K562 (cell line): ENCODE measurements at regions not wholly inside any gene's neighbourhood (a gene's known extent, or its start where the extent isn't known, plus 50 kb on each side); places are given as distances from the start of the nearest gene placed in this dataset.

Experiments
- ATAC-seq: fragments of 200-7000 bp; cut with Tn5 transposase; 3 replicates; pipeline ENCODE4 v1.9.1; 2020; ENCODE audit warnings: moderate library complexity
- BruUV-seq: library from RNA; stranded (reverse); fragments of 400-500 nt; replicated peaks from 2 replicates; lab custom pipeline; 2021; lab: Mats Ljungman, UMichigan
- CTCF ChIA-PET: fragments of 300-600 bp; formaldehyde crosslinking; extraction: SDS; loops from one replicate; lab custom pipeline; 2021; ENCODE audit warnings: low intra/inter-chr PET ratio; lab: Yijun Ruan, JAX
- POLR2A ChIA-PET: fragments of 300-600, 350-650 bp; sonication (Branson Sonifier 250); formaldehyde crosslinking; extraction: SDS; loops from one replicate; lab custom pipeline; 2021; ENCODE audit warnings: antibody characterized with exemption, inconsistent platforms; lab: Yijun Ruan, JAX
- DNase-seq, 4 experiments: peaks; one replicate each; pipeline versions ENCODE4 v3.0.0 to v3.0.0-alpha.2; 2011 to 2018; ENCODE audit warnings: low spot score in 3 of 4, mixed read lengths in 3 of 4; ENCODE audit errors: extremely low read depth in 1 of 4
- FAIRE-seq: peaks from 2 replicates; lab custom pipeline; 2011; peaks lifted over from hg19 to GRCh38; lab: Jason Lieb, UNC
- H2AFZ ChIP-seq: 2 replicates; pipeline ENCODE4 v1.6.0; 2011; ENCODE audit warnings: low read depth, low read length, control low read depth, inconsistent platforms
- H3K27ac ChIP-seq: fragments of 200-600 bp; 3 replicates; pipeline ENCODE4 v1.8.0; 2011; ENCODE audit warnings: low read depth, mild to moderate bottlenecking, control low read depth, inconsistent platforms, low read length, moderate library complexity, mixed read lengths; ENCODE audit errors: extremely low read depth
- H3K27me3 ChIP-seq, 2 experiments: fragments of 300-600 bp in 1 of 2; 2 replicates in 1 of 2; 3 replicates in 1 of 2; pipeline versions ENCODE4 v1.6.0 to v1.8.0; 2011; ENCODE audit warnings: inconsistent platforms in 2 of 2, low read length in 2 of 2, mild to moderate bottlenecking in 1 of 2, mixed read lengths in 1 of 2, moderate library complexity in 1 of 2; ENCODE audit not compliant: control insufficient read depth in 2 of 2, insufficient read depth in 2 of 2
- H3K36me3 ChIP-seq: fragments of 300-600 bp; 3 replicates; pipeline ENCODE4 v1.8.0; 2011; ENCODE audit warnings: mild to moderate bottlenecking, low read length, inconsistent platforms; ENCODE audit not compliant: control insufficient read depth, insufficient read depth
- H3K4me1 ChIP-seq, 2 experiments: fragments of 200-600 bp in 1 of 2; replicated peaks in 1 of 2; 2 replicates in 1 of 2; 3 replicates in 1 of 2; pipeline versions ENCODE4 v1.5.1 to v1.8.0; 2011; ENCODE audit warnings: inconsistent platforms in 2 of 2, low read length in 2 of 2, mild to moderate bottlenecking in 1 of 2, mixed read lengths in 1 of 2, moderate library complexity in 1 of 2; ENCODE audit not compliant: control insufficient read depth in 2 of 2, insufficient read depth in 2 of 2
- H3K4me2 ChIP-seq: 2 replicates; pipeline ENCODE4 v1.6.1; 2011; ENCODE audit warnings: low read length, control low read depth, inconsistent platforms, mixed read lengths; ENCODE audit not compliant: insufficient read depth
- H3K4me3 ChIP-seq: fragments of 200-600 bp; sonication (generic), shearing (Covaris generic); 2 replicates; pipeline ENCODE4 v1.5.1; 2016; ENCODE audit warnings: control low read depth, inconsistent platforms
- H3K79me2 ChIP-seq: fragments of 200-600 bp; 3 replicates; pipeline ENCODE4 v1.8.0; 2011; ENCODE audit warnings: low read length, inconsistent platforms; ENCODE audit not compliant: control insufficient read depth, insufficient read depth
- H3K9ac ChIP-seq, 2 experiments: 2 replicates each; pipeline versions ENCODE4 v1.6.0 to v1.6.1; 2011; ENCODE audit warnings: low read depth in 2 of 2, low read length in 2 of 2, control low read depth in 1 of 2, inconsistent platforms in 1 of 2, mild to moderate bottlenecking in 1 of 2, mixed read lengths in 1 of 2; ENCODE audit not compliant: insufficient read depth in 1 of 2
- H3K9me1 ChIP-seq: one replicate; pipeline ENCODE4 v1.6.0; 2011; ENCODE audit warnings: inconsistent platforms, mild to moderate bottlenecking, low read length, moderate library complexity; ENCODE audit not compliant: control insufficient read depth, insufficient read depth
- H3K9me3 ChIP-seq: replicated peaks from 2 replicates; pipeline ENCODE4 v1.5.1; 2011; ENCODE audit warnings: low read depth, low read length, inconsistent platforms; ENCODE audit not compliant: control insufficient read depth, insufficient read depth
- H4K20me1 ChIP-seq: replicated peaks from 2 replicates; pipeline ENCODE4 v1.6.1; 2011; ENCODE audit warnings: low read length, inconsistent platforms, mixed read lengths; ENCODE audit not compliant: control insufficient read depth, insufficient read depth
- ARNT ChIP-seq, 2 experiments: fragments of 450-650 bp; IDR thresholded peaks; 2 replicates each; pipeline ENCODE4 v1.6.1; 2016; ENCODE audit warnings: mild to moderate bottlenecking in 1 of 2
- CBFB ChIP-seq: sonication (generic); formaldehyde crosslinking; IDR thresholded peaks from 2 replicates; pipeline ENCODE4 v1.4.0; 2020; ENCODE audit warnings: mild to moderate bottlenecking, missing genetic modification reagents
- ETV1 ChIP-seq: fragments of 450-650 bp; conservative IDR thresholded peaks from 2 replicates; pipeline ENCODE4 v1.6.1; 2016; ENCODE audit warnings: missing genetic modification characterization, control low read depth, low read depth, missing compliant biosample characterization
- FIP1L1 ChIP-seq: fragments of 200-400 bp; formaldehyde crosslinking; IDR thresholded peaks from 2 replicates; pipeline ENCODE4 v1.6.1; 2018; ENCODE audit warnings: mild to moderate bottlenecking, low read depth, low read length; ENCODE audit not compliant: poor library complexity, severe bottlenecking
- FOXK1 ChIP-seq: sonication (generic); formaldehyde crosslinking; IDR thresholded peaks from 2 replicates; pipeline ENCODE4 v1.8.0; 2022; ENCODE audit warnings: missing genetic modification reagents, mild to moderate bottlenecking, borderline replicate concordance
- MCM2 ChIP-seq: fragments of 450-650 bp; IDR thresholded peaks from 2 replicates; pipeline ENCODE4 v1.6.1; 2017; ENCODE audit warnings: low read depth, mild to moderate bottlenecking
- PHF8 ChIP-seq: fragments of 200-600 bp; sonication (generic); IDR thresholded peaks from 2 replicates; pipeline ENCODE4 v1.6.1; 2012; ENCODE audit warnings: mixed run types, mild to moderate bottlenecking, inconsistent platforms, low read length, moderate library complexity, borderline replicate concordance
- SAFB2 ChIP-seq: fragments of 200-400 bp; formaldehyde crosslinking; IDR thresholded peaks from 2 replicates; pipeline ENCODE4 v1.6.1; 2018; ENCODE audit warnings: borderline replicate concordance, low read length, low read depth, moderate library complexity; ENCODE audit not compliant: severe bottlenecking
- SRSF9 ChIP-seq: fragments of 200-400 bp; formaldehyde crosslinking; IDR thresholded peaks from 2 replicates; pipeline ENCODE4 v1.6.1; 2017; ENCODE audit warnings: low read depth, low read length, borderline replicate concordance
- ZNF146 ChIP-seq: IDR thresholded peaks from one replicate; pipeline ENCODE4 v1.6.1; 2018; ENCODE audit warnings: missing compliant biosample characterization; ENCODE audit not compliant: unreplicated experiment
- ZNF76 ChIP-seq: fragments of 250-450 bp; sonication (Bioruptor Pico); IDR thresholded peaks from 2 replicates; pipeline ENCODE4 v1.4.0; 2020; ENCODE audit warnings: mild to moderate bottlenecking, moderate library complexity, borderline replicate concordance
- ZNF778 ChIP-seq: fragments of 450-650 bp; formaldehyde crosslinking; IDR thresholded peaks from 2 replicates; pipeline ENCODE4 v1.4.0; 2020; ENCODE audit warnings: mild to moderate bottlenecking, moderate library complexity
- WGBS: fragments of 100-300 bp; shearing (Covaris generic); methylation state at CpG from one replicate; pipeline ENCODE4 v1.1.6; 2016; ENCODE audit warnings: low coverage, mixed read lengths; ENCODE audit not compliant: insufficient coverage; ENCODE audit errors: missing lambda C conversion rate; 5-methylcytosine and 5-hydroxymethylcytosine counted together
- in situ Hi-C: fragments of 300-500 bp; cut with MboI; formaldehyde crosslinking; loops from 4 replicates; pipeline ENCODE4 v1.15.0; 2018; ENCODE audit warnings: inconsistent platforms, mixed read lengths
- intact Hi-C: fragments of 100-400 bp; cut with micrococcal nuclease; formaldehyde crosslinking; loops from 2 replicates; pipeline ENCODE4 v1.14.2; 2022
- TF ChIP-seq, protein P1 (sequence below), 3 experiments: fragments of 200-800 bp in 1 of 3; sonication (Bioruptor generic) in 1 of 3; sonication (generic) in 1 of 3; formaldehyde crosslinking in 1 of 3; IDR thresholded peaks; 2 replicates each; pipeline versions ENCODE4 v1.6.1 to v1.8.0; 2016 to 2022; ENCODE audit warnings: mild to moderate bottlenecking in 2 of 3, missing compliant biosample characterization in 2 of 3, missing genetic modification characterization in 2 of 3, missing genetic modification reagents in 1 of 3
- TF ChIP-seq, protein P2 (sequence below): fragments of 250-450 bp; sonication (Bioruptor Pico); IDR thresholded peaks from 2 replicates; pipeline ENCODE4 v1.9.0; 2021; ENCODE audit warnings: mild to moderate bottlenecking
- TF ChIP-seq, protein P3 (sequence below): sonication (generic); formaldehyde crosslinking; IDR thresholded peaks from 2 replicates; pipeline ENCODE4 v1.8.1; 2023; ENCODE audit warnings: missing genetic modification reagents, mild to moderate bottlenecking, borderline replicate concordance

DNA sequence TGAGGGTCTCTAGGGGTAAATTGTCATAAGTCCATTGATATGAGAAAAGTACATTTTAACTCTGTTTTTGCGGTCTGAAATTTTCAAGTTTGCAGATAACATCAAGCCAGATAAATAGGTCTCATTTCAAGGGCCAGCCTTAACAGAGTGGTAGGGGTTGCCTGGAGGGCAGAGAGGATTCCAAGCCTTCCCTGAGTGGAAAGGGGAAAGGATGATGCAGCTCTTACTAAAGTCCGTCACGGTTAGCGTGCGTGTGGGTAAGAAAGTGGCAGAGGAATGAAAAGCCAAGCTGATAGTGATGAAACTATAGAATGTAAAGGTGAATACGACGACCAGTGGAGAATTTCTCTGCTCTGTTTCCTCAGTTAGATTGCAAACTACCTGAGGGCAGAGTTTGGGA is 71.6 kb downstream of the ADRA2A start (continued):
- TF ChIP-seq, protein P1, sequence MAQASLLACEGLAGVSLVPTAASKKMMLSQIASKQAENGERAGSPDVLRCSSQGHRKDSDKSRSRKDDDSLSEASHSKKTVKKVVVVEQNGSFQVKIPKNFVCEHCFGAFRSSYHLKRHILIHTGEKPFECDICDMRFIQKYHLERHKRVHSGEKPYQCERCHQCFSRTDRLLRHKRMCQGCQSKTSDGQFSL (CRISPR knock-in tag; IDR thresholded peaks at IDR 0.05) = no peak
- TF ChIP-seq, protein P1 (tag; IDR thresholded peaks at IDR 0.05) = no peak

DNA sequence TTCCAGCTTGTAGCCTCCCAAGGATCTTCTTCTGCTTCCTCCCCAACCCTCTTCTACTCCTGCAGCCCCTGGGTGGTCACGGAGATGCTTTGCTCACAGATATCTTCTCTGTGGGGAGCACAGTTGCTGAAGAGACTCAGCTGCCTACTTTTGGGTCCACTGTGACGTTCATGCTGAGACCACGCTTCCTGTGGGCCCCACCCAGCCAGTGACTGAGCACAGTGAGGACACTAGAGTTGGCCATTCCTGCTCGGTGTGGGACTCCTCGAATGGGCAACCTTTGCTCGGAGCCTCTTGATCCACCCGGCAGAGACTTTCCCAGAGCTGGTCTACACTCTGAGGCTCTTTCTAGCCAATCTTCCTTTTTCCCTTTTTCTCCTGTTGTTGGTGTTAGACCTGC is 73.9 kb downstream of the ADRA2A start:
- intact Hi-C loops = no loop called here
- ChIA-PET CTCF (no interaction called here), POLR2A (no interaction called here)
- Histone ChIP-seq H3K9me3 (no peaks in the 10 kb centered on the region), H3K9me1 (no peaks in the 10 kb centered on the region), H3K4me1 (no peaks in the 10 kb centered on the region), H3K79me2 (no peaks in the 10 kb centered on the region), H3K4me3 (no peak overlapping the region), H3K27ac (no peak overlapping the region), H3K9ac (no peak overlapping the region), H4K20me1 (no peaks in the 10 kb centered on the region), H3K27me3 (no peaks in the 10 kb centered on the region), H3K36me3 (no peaks in the 10 kb centered on the region), H2AFZ (no peak overlapping the region), H3K4me2 (no peak overlapping the region)
- in situ Hi-C loops = no loop called here
- no peak for ATAC-seq
- DNase-seq = no peak
- WGBS = 0% methylated on average over 3 of the region's 7 CpGs
- no TSS peak for BruUV-seq
- no peak for FAIRE-seq
- no peak for TF ChIP-seq CBFB (CRISPR knock-in tag)
- TF ChIP-seq, protein P2, sequence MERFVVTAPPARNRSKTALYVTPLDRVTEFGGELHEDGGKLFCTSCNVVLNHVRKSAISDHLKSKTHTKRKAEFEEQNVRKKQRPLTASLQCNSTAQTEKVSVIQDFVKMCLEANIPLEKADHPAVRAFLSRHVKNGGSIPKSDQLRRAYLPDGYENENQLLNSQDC (CRISPR knock-in tag) = no peak
- TF ChIP-seq FIP1L1 = no peak
- TF ChIP-seq, protein P3, sequence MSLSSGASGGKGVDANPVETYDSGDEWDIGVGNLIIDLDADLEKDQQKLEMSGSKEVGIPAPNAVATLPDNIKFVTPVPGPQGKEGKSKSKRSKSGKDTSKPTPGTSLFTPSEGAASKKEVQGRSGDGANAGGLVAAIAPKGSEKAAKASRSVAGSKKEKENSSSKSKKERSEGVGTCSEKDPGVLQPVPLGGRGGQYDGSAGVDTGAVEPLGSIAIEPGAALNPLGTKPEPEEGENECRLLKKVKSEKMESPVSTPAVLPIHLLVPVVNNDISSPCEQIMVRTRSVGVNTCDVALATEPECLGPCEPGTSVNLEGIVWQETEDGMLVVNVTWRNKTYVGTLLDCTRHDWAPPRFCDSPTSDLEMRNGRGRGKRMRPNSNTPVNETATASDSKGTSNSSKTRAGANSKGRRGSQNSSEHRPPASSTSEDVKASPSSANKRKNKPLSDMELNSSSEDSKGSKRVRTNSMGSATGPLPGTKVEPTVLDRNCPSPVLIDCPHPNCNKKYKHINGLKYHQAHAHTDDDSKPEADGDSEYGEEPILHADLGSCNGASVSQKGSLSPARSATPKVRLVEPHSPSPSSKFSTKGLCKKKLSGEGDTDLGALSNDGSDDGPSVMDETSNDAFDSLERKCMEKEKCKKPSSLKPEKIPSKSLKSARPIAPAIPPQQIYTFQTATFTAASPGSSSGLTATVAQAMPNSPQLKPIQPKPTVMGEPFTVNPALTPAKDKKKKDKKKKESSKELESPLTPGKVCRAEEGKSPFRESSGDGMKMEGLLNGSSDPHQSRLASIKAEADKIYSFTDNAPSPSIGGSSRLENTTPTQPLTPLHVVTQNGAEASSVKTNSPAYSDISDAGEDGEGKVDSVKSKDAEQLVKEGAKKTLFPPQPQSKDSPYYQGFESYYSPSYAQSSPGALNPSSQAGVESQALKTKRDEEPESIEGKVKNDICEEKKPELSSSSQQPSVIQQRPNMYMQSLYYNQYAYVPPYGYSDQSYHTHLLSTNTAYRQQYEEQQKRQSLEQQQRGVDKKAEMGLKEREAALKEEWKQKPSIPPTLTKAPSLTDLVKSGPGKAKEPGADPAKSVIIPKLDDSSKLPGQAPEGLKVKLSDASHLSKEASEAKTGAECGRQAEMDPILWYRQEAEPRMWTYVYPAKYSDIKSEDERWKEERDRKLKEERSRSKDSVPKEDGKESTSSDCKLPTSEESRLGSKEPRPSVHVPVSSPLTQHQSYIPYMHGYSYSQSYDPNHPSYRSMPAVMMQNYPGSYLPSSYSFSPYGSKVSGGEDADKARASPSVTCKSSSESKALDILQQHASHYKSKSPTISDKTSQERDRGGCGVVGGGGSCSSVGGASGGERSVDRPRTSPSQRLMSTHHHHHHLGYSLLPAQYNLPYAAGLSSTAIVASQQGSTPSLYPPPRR (CRISPR knock-in tag) = no peak
- no peak for TF ChIP-seq ZNF778 (CRISPR knock-in tag)
- no peak for TF ChIP-seq FOXK1
- no peak for TF ChIP-seq ARNT (IDR thresholded peaks at IDR 0.05)
- TF ChIP-seq SAFB2 = no peak
- no peak for TF ChIP-seq ZNF76 (CRISPR knock-in tag)
- no peak for TF ChIP-seq PHF8
- TF ChIP-seq SRSF9 = no peak
- TF ChIP-seq ZNF146 (CRISPR knock-in tag) = no peak
- no peak for TF ChIP-seq MCM2
- no peak for TF ChIP-seq ETV1 (tag)
